ENCODE measurements at regions not wholly inside any gene's neighbourhood (a gene's known extent, or its start where the extent isn't known, plus 50 kb on each side); places are given as distances from the start of the nearest gene placed in this dataset.

- H3K27me3 ChIP-seq = no peaks in the 10 kb centered on the region
- no peak overlapping the region for H3K4me3 ChIP-seq
- H3K36me3 ChIP-seq = no peaks in the 10 kb centered on the region
- peaks cover 0 to 5% (median 0%) of the 10 kb centered on the region in 11 donors for H3K9me3 ChIP-seq
- H3K27ac ChIP-seq = no peak overlapping the region
- DNase-seq (no peak), ATAC-seq (no peak)
- intact Hi-C loops (cut with DNase I) = no loop called here
- no peak for TF ChIP-seq CTCF (IDR thresholded peaks at IDR 0.05)
- WGBS, 2 donors = 89 to 91% methylated on average over 1 of the region's 1 CpG
- no peaks in the 10 kb centered on the region for H3K4me1 ChIP-seq
These were observed 703.0 kb upstream of the NUDT12 start for GRCh38 chr5:104265531-104266140.

- no peak for ATAC-seq
These were observed 684.7 kb upstream of the NUDT12 start for GRCh38 chr5:104247260-104247659.

GRCh38 chr5:104241046-104241445, 678.5 kb upstream of the NUDT12 start:
- Histone ChIP-seq H3K4me1 (no peaks in the 10 kb centered on the region), H3K9me3 (no peaks in the 10 kb centered on the region), H3K27ac (no peak overlapping the region), H3K27me3 (no peaks in the 10 kb centered on the region), H3K4me3 (no peak overlapping the region), H3K36me3 (no peaks in the 10 kb centered on the region)
- no peak for ATAC-seq
- WGBS, 2 donors = 67 to 77% methylated on average over 4 of the region's 4 CpGs
- DNase-seq = no peak
- TF ChIP-seq CTCF (IDR thresholded peaks at IDR 0.05) = no peak
- intact Hi-C loops (cut with DNase I) = no loop called here

More at GRCh38 chr5:104247260-104247659, 684.7 kb upstream of the NUDT12 start:
- H3K4me3 ChIP-seq = no peak overlapping the region
- H3K27me3 ChIP-seq = no peaks in the 10 kb centered on the region
- no peak overlapping the region for H3K27ac ChIP-seq
- DNase-seq = no peak
- H3K36me3 ChIP-seq = no peaks in the 10 kb centered on the region
- no peak for TF ChIP-seq CTCF (IDR thresholded peaks at IDR 0.05)
- WGBS, 2 donors = 69 to 70% methylated on average over 3 of the region's 3 CpGs
- no peaks in the 10 kb centered on the region for H3K4me1 ChIP-seq
- intact Hi-C loops (cut with DNase I) = no loop called here
- H3K9me3 ChIP-seq = no peaks in the 10 kb centered on the region

GRCh38 chr5:104237586-104237985, 675.0 kb upstream of the NUDT12 start:
- intact Hi-C loops (cut with DNase I) = no loop called here
- H3K4me3 ChIP-seq = no peak overlapping the region
- H3K36me3 ChIP-seq = no peaks in the 10 kb centered on the region
- 55 to 60% methylated on average over 5 of the region's 5 CpGs for WGBS, 2 donors
- ATAC-seq (no peak), DNase-seq (no peak)
- no peaks in the 10 kb centered on the region for H3K4me1 ChIP-seq
- no peaks in the 10 kb centered on the region for H3K27me3 ChIP-seq
- H3K9me3 ChIP-seq = no peaks in the 10 kb centered on the region
- no peak for TF ChIP-seq CTCF (IDR thresholded peaks at IDR 0.05)
- H3K27ac ChIP-seq = no peak overlapping the region
